ENCODE measurements at regions not wholly inside any gene's neighbourhood (a gene's known extent, or its start where the extent isn't known, plus 50 kb on each side); places are given as distances from the start of the nearest gene placed in this dataset.

- no peak for DNase-seq
Observed at GRCh38 chr1:232303222-232303620, 326.7 kb downstream of the SIPA1L2 start.

GRCh38 chr1:232302376-232303221 lies 327.3 kb downstream of the SIPA1L2 start:
- no peak for DNase-seq

- DNase-seq: no peak
Observed at GRCh38 chr1:232301246-232301645, 328.7 kb downstream of the SIPA1L2 start.

DNA sequence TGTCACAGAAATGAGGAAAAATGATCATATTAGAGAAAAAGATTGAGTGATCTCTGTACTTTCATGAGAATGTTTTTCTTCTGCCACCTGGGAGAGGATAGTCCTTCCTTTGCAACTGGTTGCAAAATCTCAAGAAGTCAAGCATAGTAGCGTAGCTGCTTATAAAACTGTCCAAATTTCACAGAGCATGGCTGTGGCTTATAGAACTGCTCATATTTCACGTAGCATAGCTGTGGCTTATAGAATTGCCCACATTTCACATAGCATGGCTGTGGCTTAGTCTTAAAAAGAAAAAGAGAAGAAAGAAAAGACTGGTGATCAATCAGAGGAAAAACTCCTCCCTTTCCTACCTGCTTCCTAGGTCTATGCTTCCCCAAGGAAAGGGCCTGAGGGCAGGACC lies 329.5 kb downstream of the SIPA1L2 start:
- no peak for DNase-seq

DNA sequence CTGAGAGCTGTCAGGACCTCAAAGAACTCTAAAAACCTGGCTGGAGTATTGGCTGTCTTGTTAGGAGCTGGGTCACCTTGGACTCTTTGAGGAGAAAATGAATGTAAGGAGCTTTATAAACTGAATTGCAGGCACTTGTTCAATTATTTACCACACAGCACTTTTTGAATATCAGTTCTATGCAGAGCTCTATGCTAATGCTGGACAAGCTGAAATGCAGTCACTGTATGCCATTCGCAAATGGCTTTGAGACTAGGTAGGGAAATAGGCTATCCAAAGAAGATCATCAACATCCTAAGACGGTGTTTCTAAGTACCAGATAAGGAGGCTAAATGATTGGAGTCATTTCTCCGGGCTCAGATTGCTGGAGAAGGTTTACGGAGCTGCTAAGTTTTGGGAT lies 333.5 kb downstream of the SIPA1L2 start:
- DNase-seq: no peak

DNA sequence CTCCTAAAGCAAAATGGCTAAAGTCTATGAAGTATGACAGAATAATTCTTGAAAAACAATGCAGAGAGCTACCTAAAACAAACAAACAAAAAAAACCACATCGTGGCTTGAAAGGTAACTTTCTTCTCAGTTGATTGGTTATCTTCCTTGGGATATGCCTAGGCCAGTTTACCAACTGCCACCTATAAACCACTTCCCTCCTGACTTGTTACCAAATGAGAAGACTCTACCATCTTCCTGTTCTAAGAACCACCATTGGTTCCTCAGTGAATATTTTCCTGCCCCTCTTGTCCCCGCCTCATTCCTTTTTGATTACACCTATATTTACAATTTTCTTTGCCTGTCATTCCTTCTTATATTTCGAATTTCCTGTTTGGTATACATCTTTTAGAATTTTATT lies 336.6 kb downstream of the SIPA1L2 start:
- no peak for DNase-seq

GRCh38 chr1:232292818-232293217 lies 337.1 kb downstream of the SIPA1L2 start:
- peak; percentile 95 for DNase-seq

GRCh38 chr1:232292239-232292638 lies 337.7 kb downstream of the SIPA1L2 start:
- no peak for DNase-seq

DNA sequence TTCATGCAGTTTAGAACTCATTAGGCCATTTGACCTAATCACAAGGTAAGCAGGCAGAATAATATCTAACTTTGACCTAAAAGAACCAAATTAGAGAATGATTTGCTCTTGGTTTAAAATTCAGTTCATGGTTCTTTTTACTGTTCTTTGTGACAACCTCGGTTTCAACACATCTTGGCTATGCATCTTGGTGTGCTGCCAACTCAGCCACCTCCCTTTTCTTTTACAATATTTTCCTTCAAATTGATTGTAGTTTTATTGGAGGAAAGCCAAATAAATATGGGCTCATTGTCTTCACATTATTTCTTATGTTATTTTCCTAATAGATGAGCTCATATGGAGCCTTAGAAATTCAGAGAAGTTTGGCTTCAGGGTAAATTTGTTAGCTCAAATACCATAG lies 338.3 kb downstream of the SIPA1L2 start:
- DNase-seq: peak; percentile 2

DNA sequence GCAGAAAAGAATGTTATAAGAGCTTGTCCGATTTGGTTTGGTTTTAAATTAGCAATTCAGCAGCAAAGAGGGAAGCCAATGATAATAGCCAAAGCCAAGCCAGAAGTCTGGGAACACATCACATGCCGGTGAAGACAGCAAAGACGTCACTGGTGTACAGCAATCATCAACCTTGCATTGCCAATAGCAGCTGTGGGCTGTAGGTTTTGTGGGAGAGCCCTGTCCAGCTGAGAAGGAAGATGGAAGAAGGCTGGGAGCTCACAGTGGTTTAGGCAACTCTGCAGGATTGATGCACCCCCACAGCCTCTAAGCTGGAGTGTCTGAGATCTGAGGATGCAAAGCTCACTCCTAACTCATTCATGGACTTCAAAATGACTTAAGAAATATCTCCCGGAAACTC lies 338.7 kb downstream of the SIPA1L2 start:
- no peak for DNase-seq

GRCh38 chr1:232290570-232290969 lies 339.4 kb downstream of the SIPA1L2 start:
- DNase-seq: no peak

GRCh38 chr1:232287676-232288569 lies 342.0 kb downstream of the SIPA1L2 start:
- DNase-seq: no peak

- no peak for DNase-seq
Observed at GRCh38 chr1:232285138-232285537, 344.8 kb downstream of the SIPA1L2 start.

GRCh38 chr1:232283864-232284263 lies 346.1 kb downstream of the SIPA1L2 start:
- DNase-seq: no peak

DNA sequence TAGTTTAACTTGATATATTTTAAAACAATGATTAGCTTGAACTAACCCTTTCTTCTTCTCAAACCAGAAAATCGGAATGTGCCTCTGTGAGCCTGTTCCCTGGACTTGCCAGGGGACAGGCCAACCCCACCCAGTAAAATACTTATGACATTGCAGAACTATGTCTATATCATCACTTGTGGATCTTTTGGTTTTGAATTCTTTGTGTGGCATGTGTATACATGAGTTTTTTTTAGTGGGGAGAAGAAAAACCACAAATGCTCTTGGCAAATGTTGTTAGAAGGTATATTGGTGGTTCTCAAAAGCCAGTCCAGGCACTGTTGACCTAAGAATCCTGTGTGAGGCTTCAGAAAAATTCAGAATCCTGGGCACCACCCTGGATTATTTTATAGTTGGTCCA lies 347.4 kb downstream of the SIPA1L2 start:
- DNase-seq: no peak

GRCh38 chr1:232280910-232281309 lies 349.0 kb downstream of the SIPA1L2 start:
- no peak for DNase-seq

- no peak for DNase-seq
Observed at GRCh38 chr1:232279909-232280400, 350.0 kb downstream of the SIPA1L2 start.

DNA sequence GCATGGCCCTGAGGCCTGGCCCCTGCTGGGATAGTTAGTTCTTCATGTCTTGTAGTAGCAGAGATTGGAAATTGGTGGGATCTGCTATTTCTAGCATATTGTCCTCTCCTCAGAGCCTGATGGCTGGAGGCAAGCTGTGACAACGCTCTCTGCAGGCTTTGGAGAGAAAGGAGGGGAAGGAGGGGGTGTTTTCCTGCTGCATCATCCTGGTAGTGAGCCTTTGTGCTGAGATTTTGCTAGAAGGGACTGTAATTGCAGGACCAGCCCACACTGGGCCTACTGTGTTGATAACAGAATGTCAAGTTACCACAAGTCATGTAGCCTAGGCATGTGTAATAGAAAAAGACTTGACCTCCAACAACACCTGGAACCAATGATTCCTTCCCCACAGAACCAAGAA lies 351.0 kb downstream of the SIPA1L2 start:
- DNase-seq: no peak

GRCh38 chr1:232276651-232277050 lies 353.3 kb downstream of the SIPA1L2 start:
- DNase-seq: no peak

GRCh38 chr1:232274999-232275710 lies 354.8 kb downstream of the SIPA1L2 start:
- no peak for DNase-seq

DNA sequence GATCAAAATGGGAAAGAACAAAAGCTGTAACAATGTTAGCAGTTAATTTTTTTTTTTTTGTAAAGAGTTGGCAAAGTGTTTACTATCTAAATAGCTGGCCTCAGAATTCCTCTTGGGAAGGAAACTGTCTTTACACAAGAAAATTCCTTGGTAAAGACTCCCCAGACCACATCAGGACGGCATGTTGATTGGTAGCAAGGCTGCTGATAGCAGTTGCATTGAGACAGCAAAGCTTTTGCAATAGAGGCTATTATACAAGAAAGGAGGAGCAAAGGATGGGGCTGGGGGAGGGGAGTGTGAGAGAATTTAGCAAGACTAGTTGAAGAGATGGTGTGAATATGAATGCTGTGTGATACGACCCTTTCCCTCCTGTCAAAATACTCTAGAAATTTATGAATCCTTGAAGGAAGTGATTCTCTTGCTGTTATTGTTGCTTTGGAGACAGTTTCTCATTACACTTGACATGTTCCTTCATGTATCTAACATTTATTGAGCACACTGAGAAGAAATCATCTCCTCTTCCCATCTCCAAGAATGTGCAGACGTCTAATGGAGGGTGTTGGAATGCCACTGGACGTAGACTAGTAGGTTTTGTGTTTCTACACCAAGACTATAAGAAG lies 355.6 kb downstream of the SIPA1L2 start:
- DNase-seq: no peak

GRCh38 chr1:232273011-232273410 lies 356.9 kb downstream of the SIPA1L2 start:
- no peak for DNase-seq

Measured in NCI-H1105 treated with DMSO at 0.1 percent for 48 hours (cell line).